ENCODE measurements at regions not wholly inside any gene's neighbourhood (a gene's known extent, or its start where the extent isn't known, plus 50 kb on each side); places are given as distances from the start of the nearest gene placed in this dataset.
"Not testable (repeated sequence)": the region's sequence is repeated elsewhere in the genome, so short reads cannot be mapped to it uniquely, and the experiment has no call there.

- in situ Hi-C loops (cut with HindIII; ENCODE audit: low sequenced_read_pairs): no loop called here
Observed at GRCh38 chr9:104980039-104980654, 52.2 kb upstream of the ABCA1 start.

DNA sequence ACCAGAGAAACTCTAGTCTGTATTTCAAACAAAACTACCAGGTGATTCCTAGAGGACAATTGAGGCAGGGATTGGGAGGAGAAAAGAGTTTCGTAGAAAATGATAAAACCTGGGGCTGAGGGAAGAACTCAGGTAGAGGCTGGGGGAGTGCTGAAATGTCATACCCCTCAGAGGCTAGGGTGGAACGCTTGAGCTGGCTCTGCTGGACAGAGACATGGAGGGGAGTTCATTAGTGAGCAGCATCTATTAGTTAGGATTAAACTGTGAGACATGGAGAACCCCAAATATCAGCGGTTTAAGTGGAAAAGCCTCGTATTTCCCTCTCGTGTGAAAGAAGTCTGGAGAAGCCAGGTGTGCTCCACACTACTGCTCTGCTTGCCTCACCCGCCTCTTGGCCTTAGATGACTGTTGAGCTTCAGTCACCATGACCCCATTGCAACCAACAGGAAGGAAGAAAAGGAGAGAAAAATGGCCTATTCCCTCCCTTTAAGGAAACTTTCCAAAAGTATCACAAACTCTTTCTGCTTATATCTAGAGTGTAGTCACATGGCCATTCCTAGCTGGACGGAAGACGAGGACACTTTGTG lies 53.7 kb upstream of the ABCA1 start:
- in situ Hi-C loops (cut with HindIII; ENCODE audit: low sequenced_read_pairs): no loop called here

GRCh38 chr9:104982543-104982942 lies 54.6 kb upstream of the ABCA1 start:
- in situ Hi-C loops (cut with HindIII; ENCODE audit: low sequenced_read_pairs): no loop called here

GRCh38 chr9:104983491-104983890 lies 55.5 kb upstream of the ABCA1 start:
- in situ Hi-C loops (cut with HindIII; ENCODE audit: low sequenced_read_pairs): no loop called here

- in situ Hi-C loops (cut with HindIII; ENCODE audit: low sequenced_read_pairs): no loop called here
Observed at GRCh38 chr9:104984121-104984520, 56.2 kb upstream of the ABCA1 start.

DNA sequence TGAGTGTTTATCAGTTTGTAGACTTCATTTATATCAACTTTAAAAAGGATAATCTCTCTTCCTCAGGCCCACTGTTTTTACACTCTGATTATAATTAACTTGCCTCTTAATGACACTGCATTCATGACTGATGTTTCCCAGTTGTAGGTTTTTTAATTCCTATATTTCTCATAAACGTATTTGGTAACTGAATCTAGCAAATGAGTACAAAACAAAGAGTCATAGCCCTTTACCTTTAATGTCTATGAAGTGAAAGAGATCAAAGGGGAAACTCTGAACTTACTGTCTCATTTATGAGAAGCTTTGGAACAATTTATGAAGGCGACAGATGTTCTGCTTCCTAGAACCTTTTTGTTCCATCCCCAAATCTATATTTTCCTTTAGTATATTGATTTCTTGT lies 56.6 kb upstream of the ABCA1 start:
- in situ Hi-C loops (cut with HindIII; ENCODE audit: low sequenced_read_pairs): no loop called here

DNA sequence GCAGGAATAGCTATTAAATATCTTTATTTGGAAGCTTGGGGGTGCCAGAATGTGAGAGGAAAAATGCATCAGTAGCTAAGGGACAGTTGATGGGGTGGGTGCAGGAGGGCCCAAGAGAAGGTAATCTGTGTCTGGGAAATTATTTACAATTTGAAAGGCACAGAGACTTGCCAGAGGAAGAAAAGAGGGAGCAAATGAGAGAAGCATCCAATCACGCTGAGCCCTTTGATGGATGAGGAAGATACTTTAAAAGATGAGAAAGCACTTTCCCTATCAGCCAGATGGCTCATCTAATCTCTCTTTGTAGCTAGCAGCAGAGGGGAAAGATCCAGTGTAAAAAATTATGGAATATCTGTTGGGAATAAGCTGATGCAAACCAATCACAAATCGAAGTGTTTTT lies 57.0 kb upstream of the ABCA1 start:
- in situ Hi-C loops (cut with HindIII; ENCODE audit: low sequenced_read_pairs): no loop called here

DNA sequence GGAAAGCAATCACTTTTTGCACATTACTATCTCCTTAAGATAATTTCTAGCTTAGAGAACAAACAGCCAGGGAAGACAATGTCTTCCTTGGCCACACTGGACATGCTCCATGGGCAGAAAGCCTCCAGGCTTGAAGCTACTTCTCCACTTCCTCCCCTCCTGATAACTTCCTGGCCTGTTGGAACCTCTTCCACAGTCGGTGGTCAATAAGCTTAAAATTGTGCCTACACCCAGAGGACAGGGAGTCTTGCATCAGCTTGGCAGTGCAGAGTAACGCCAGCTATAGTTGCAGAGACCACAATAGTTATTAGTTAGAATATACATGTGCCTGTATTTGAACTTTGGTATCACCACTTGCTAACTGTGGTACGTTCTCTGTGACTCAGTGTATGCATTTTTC lies 58.1 kb upstream of the ABCA1 start:
- in situ Hi-C loops (cut with HindIII; ENCODE audit: low sequenced_read_pairs): no loop called here

DNA sequence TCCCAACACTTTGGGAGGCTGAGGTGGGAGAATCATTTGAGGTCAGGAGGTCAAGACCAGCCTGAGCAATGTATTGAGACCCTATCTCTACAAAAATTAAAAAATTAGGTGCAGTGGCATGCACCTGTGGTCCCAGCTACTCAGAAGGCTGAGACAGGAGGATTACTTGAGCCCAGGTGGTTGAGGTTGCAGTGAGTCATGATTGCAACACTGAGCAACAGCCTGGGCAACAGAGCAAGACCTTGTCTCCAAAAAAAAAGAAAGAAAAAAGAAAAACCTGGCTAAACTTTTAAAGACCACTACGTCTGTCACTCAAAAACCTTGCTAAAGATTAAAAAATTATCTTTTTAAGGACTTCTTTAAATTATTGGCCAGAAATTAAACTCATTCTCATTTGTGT lies 59.8 kb upstream of the ABCA1 start:
- in situ Hi-C loops (cut with HindIII; ENCODE audit: low sequenced_read_pairs): no loop called here

- in situ Hi-C loops (cut with HindIII; ENCODE audit: low sequenced_read_pairs): no loop called here
Observed at GRCh38 chr9:104988539-104988938, 60.6 kb upstream of the ABCA1 start.

GRCh38 chr9:104991144-104991953 lies 63.4 kb upstream of the ABCA1 start:
- in situ Hi-C loops (cut with HindIII; ENCODE audit: low sequenced_read_pairs): no loop called here

GRCh38 chr9:104992659-104993058 lies 64.7 kb upstream of the ABCA1 start:
- in situ Hi-C loops (cut with HindIII; ENCODE audit: low sequenced_read_pairs): no loop called here

DNA sequence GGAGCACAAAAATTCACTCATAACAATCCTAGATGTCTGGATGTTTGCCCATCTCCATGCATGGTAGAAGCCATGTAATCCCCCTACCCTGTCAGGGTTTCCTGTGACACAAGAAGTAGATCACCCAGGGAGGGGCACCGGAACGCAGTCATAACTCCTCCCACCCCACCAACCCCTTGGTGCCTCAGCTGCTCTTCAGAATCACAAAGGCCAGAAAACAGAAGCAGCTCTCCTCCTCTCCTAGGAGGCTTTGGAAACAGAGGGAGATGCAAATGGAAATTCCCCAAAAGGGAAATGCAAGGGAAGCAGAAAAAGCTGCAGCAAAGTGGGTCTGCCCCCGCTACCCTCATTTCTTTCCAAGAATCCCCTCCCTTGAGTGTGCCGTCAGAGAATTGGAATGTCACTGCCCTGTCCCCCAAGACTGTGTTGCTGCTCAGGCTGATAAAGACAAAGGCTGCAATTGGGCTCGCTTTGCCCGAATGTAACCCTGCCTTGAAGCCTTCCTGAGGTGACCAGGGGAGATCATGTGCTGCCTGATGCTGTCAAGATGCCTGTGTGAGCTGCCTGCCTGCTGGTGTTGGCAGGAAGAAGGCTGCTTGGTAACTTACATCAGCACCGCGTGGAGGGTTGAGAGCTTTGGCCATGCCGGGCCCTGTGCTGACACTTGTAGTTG lies 65.5 kb upstream of the ABCA1 start:
- in situ Hi-C loops (cut with HindIII; ENCODE audit: low sequenced_read_pairs): no loop called here

- in situ Hi-C loops (cut with HindIII; ENCODE audit: low sequenced_read_pairs): no loop called here
Observed at GRCh38 chr9:104997536-104997935, 69.6 kb upstream of the ABCA1 start.

GRCh38 chr9:104999136-104999535 lies 71.2 kb upstream of the ABCA1 start:
- in situ Hi-C loops (cut with HindIII; ENCODE audit: low sequenced_read_pairs): no loop called here

DNA sequence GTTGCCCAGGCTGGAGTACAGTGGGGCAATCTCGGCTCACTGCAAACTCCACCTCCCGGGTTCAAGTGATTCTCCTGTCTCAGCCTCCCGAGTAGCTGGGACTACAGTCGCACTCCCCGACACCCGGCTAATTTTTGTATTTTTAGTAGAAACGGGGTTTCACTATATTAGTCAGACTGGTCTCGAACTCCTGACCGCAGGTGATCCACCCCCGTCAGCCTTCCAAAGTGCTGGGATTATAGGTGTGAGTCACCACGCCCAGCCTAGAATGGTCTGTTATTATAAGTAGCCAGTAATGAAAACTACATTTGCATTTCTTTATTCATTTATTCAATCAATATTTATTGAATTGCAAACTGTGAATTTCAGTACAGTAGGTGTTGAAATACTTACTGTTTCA lies 72.6 kb upstream of the ABCA1 start:
- in situ Hi-C loops (cut with HindIII; ENCODE audit: low sequenced_read_pairs): not testable (repeated sequence)

DNA sequence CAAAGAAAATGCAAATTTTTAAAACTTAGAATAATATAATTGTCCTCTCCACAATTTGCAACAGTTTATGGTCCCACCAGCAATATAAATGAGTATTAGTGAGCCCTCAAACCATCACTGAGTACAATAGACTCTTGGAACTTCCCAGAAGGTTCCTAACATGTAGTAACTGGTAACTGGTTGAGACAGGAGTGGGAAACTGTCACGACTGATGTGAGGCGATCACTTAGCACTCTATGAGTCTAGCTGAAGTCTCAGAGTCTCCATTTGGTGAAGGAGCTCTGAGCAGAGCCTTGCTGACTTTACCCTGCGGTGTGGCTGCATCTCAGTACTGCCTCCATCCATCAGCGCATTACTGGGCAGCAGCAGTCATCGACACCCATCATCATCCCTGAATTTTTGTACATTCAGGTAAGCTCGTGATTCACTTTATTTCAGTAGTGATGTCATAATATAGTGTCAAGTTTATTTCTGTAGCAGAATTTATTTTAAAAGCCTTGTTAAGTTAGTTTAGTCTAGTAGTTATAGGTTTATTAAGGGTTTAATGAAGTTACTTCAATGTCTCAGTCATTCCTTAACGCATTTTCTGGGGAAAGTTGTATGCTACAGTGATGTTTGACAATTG lies 76.6 kb upstream of the ABCA1 start:
- in situ Hi-C loops (cut with HindIII; ENCODE audit: low sequenced_read_pairs): no loop called here

- in situ Hi-C loops (cut with HindIII; ENCODE audit: low sequenced_read_pairs): no loop called here
Observed at GRCh38 chr9:105005186-105005585, 77.2 kb upstream of the ABCA1 start.

DNA sequence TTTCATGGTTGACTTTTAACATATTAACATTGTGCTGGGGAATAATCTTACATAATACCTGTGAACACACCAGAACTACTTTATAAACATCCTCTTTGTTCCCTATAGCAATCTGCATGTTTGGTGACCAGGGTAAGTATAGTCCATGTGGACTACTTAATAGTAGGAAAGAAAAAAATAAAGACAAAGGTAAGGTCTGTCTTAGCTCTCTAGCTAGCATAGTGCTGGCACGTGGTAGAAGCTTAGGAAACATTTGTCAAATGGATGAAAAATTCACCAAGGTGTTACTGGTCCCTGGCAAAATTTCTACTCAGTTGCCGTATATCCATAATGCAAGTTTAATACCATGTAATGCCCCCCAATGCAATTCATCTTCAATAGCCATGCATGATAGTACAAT lies 78.6 kb upstream of the ABCA1 start:
- in situ Hi-C loops (cut with HindIII; ENCODE audit: low sequenced_read_pairs): no loop called here

DNA sequence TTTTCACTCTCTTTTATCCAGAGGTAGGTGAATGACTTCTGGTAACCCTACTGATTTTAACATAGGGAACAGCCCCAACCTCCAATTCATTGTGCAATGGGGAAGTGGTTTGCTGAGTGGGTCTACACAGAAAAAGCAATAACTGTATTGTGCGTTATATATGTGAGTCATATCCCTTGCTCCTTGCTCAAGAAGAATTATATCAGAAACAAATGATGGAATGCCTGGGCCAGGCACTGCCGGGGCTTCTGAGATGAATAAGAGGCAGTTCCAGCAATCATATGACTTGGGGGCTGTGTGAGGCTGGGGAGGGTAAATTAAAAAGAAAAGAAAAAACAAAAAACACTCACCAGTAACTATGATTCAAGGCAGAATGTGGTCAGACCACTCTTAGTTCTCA lies 79.2 kb upstream of the ABCA1 start:
- in situ Hi-C loops (cut with HindIII; ENCODE audit: low sequenced_read_pairs): no loop called here

- in situ Hi-C loops (cut with HindIII; ENCODE audit: low sequenced_read_pairs): not testable (repeated sequence)
Observed at GRCh38 chr9:105010089-105010488, 82.1 kb upstream of the ABCA1 start.

All from endothelial cell of hepatic sinusoid (primary cell).